NT2/D1 (cell line): ENCODE measurements at regions not wholly inside any gene's neighbourhood (a gene's known extent, or its start where the extent isn't known, plus 50 kb on each side); places are given as distances from the start of the nearest gene placed in this dataset.

Experiments used
- DNase-seq: peaks from one replicate; pipeline ENCODE4 v3.0.0-alpha.2; 2011; ENCODE audit warnings: low read depth, low spot score
- H3K27me3 ChIP-seq: 2 replicates; pipeline ENCODE4 v1.6.0; 2011; ENCODE audit warnings: mild to moderate bottlenecking; ENCODE audit not compliant: insufficient read length, insufficient read depth
- H3K36me3 ChIP-seq: 2 replicates; pipeline ENCODE4 v1.6.1; 2011; ENCODE audit warnings: mild to moderate bottlenecking, low read length, mixed read lengths; ENCODE audit not compliant: insufficient read depth, insufficient read length
- H3K4me1 ChIP-seq: 2 replicates; pipeline ENCODE4 v1.5.1; 2011; ENCODE audit not compliant: insufficient read depth, insufficient read length
- H3K4me3 ChIP-seq: 2 replicates; pipeline ENCODE4 v1.5.1; 2011; ENCODE audit warnings: low read depth; ENCODE audit not compliant: insufficient read length
- H3K9ac ChIP-seq: 2 replicates; pipeline ENCODE4 v1.6.0; 2011; ENCODE audit warnings: low read depth; ENCODE audit not compliant: insufficient read length
- H3K9me3 ChIP-seq: 2 replicates; pipeline ENCODE4 v1.5.1; 2011; ENCODE audit warnings: mild to moderate bottlenecking, low read length; ENCODE audit not compliant: insufficient read depth
- SUZ12 ChIP-seq: IDR thresholded peaks from 2 replicates; pipeline ENCODE4 v1.6.1; 2011; ENCODE audit not compliant: insufficient read length, insufficient read depth; ENCODE audit errors: extremely low read depth
- YY1 ChIP-seq: IDR thresholded peaks from 2 replicates; pipeline ENCODE4 v1.6.1; 2011; ENCODE audit not compliant: insufficient read length, insufficient read depth
- ZNF274 ChIP-seq: IDR thresholded peaks from 2 replicates; pipeline ENCODE4 v1.6.1; 2011; ENCODE audit warnings: mild to moderate bottlenecking, low read depth, low read length

GRCh38 chr20:56793916-56794315 is 164.8 kb downstream of the TFAP2C start:
- H3K9ac ChIP-seq, result no peak overlapping the region
- no peak overlapping the region for H3K4me3 ChIP-seq
- peaks cover 3% of the 10 kb centered on the region for H3K4me1 ChIP-seq
- peaks cover 14% of the 10 kb centered on the region; the same call in 1 of the 2 replicates for H3K9me3 ChIP-seq
- no peaks in the 10 kb centered on the region for H3K27me3 ChIP-seq
- TF ChIP-seq SUZ12, result no peak
- TF ChIP-seq YY1, result no peak
- TF ChIP-seq ZNF274, result no peak
- no peak for DNase-seq
- H3K36me3 ChIP-seq, result no peaks in the 10 kb centered on the region

DNA sequence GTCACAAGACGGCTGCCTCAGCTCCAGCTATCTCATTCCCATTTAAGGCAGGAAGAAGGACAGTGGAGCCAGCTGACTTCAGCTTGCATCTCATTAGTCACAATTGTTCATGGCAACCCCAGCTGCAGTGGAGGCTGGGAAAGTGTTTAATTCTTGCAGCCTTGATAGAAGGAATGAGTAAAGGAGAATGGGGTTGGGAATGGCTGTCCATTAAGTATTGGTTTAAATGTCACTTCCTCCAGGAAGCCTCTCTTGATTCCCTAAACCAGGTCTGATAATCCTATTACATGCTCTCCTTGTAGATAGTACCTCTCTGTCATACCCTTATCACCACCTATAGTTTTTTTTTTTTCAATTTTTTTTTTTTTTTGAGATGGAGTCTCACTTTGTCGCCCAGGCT is 166.4 kb downstream of the TFAP2C start:
- Histone ChIP-seq H3K9me3 (peaks cover 22% of the 10 kb centered on the region; the same call in 1 of the 2 replicates), H3K36me3 (no peaks in the 10 kb centered on the region), H3K27me3 (no peaks in the 10 kb centered on the region), H3K4me1 (peaks cover 2% of the 10 kb centered on the region), H3K4me3 (no peak overlapping the region), H3K9ac (no peak overlapping the region)
- DNase-seq, result no peak
- TF ChIP-seq SUZ12 (no peak), YY1 (no peak), ZNF274 (no peak)

GRCh38 chr20:56796345-56796744 is 167.2 kb downstream of the TFAP2C start:
- Histone ChIP-seq H3K4me1 (peaks cover 2% of the 10 kb centered on the region), H3K9me3 (peaks cover 22% of the 10 kb centered on the region; the same call in 1 of the 2 replicates), H3K4me3 (no peak overlapping the region), H3K36me3 (no peaks in the 10 kb centered on the region), H3K9ac (no peak overlapping the region), H3K27me3 (no peaks in the 10 kb centered on the region)
- TF ChIP-seq YY1 (no peak), ZNF274 (no peak), SUZ12 (no peak)
- no peak for DNase-seq

- Histone ChIP-seq H3K9me3 (peaks cover 22% of the 10 kb centered on the region; the same call in 1 of the 2 replicates), H3K36me3 (no peaks in the 10 kb centered on the region), H3K27me3 (no peaks in the 10 kb centered on the region), H3K9ac (no peak overlapping the region), H3K4me3 (no peak overlapping the region), H3K4me1 (peaks cover 4% of the 10 kb centered on the region)
- no peak for DNase-seq
- no peak for TF ChIP-seq ZNF274
- TF ChIP-seq YY1, result no peak
- TF ChIP-seq SUZ12, result no peak
Measured at GRCh38 chr20:56797023-56797422, 167.9 kb downstream of the TFAP2C start.

DNA sequence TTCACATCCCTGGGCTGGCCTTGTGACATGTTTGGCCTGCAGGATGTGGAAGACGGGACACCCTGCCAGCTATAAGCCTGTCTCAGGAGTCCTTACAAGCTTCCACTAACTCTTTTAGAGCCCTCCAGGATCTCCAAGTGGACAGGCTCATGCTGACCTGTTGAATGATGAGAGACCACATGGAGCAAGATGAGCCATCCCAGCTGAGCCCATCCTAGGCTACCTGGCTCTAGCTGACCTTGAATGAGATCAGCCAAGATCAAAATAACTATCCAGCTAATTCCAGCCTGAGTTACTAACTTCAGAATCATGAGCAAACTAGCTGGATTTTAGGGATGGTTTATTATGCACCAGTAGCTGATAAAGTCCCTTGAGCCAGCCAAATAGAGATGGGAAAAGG is 169.5 kb downstream of the TFAP2C start:
- peaks cover 22% of the 10 kb centered on the region; the same call in 1 of the 2 replicates for H3K9me3 ChIP-seq
- H3K36me3 ChIP-seq, result no peaks in the 10 kb centered on the region
- H3K27me3 ChIP-seq, result no peaks in the 10 kb centered on the region
- no peak overlapping the region for H3K4me3 ChIP-seq
- H3K4me1 ChIP-seq, result peaks cover 7% of the 10 kb centered on the region
- TF ChIP-seq ZNF274 (no peak), YY1 (no peak), SUZ12 (no peak)
- no peak for DNase-seq
- H3K9ac ChIP-seq, result no peak overlapping the region

GRCh38 chr20:56799187-56799586 is 170.1 kb downstream of the TFAP2C start:
- peaks cover 7% of the 10 kb centered on the region for H3K4me1 ChIP-seq
- no peaks in the 10 kb centered on the region for H3K27me3 ChIP-seq
- no peak for DNase-seq
- H3K36me3 ChIP-seq, result no peaks in the 10 kb centered on the region
- peaks cover 22% of the 10 kb centered on the region; the same call in 1 of the 2 replicates for H3K9me3 ChIP-seq
- no peak overlapping the region for H3K4me3 ChIP-seq
- TF ChIP-seq SUZ12 (no peak), ZNF274 (no peak), YY1 (no peak)
- H3K9ac ChIP-seq, result no peak overlapping the region

GRCh38 chr20:56800088-56800487 is 171.0 kb downstream of the TFAP2C start:
- H3K9ac ChIP-seq, result no peak overlapping the region
- peaks cover 14% of the 10 kb centered on the region for H3K4me1 ChIP-seq
- no peaks in the 10 kb centered on the region for H3K27me3 ChIP-seq
- TF ChIP-seq ZNF274 (no peak), SUZ12 (no peak), YY1 (no peak)
- DNase-seq, result no peak
- H3K9me3 ChIP-seq, result peaks cover 22% of the 10 kb centered on the region; the same call in 1 of the 2 replicates
- H3K36me3 ChIP-seq, result no peaks in the 10 kb centered on the region
- H3K4me3 ChIP-seq, result no peak overlapping the region

DNA sequence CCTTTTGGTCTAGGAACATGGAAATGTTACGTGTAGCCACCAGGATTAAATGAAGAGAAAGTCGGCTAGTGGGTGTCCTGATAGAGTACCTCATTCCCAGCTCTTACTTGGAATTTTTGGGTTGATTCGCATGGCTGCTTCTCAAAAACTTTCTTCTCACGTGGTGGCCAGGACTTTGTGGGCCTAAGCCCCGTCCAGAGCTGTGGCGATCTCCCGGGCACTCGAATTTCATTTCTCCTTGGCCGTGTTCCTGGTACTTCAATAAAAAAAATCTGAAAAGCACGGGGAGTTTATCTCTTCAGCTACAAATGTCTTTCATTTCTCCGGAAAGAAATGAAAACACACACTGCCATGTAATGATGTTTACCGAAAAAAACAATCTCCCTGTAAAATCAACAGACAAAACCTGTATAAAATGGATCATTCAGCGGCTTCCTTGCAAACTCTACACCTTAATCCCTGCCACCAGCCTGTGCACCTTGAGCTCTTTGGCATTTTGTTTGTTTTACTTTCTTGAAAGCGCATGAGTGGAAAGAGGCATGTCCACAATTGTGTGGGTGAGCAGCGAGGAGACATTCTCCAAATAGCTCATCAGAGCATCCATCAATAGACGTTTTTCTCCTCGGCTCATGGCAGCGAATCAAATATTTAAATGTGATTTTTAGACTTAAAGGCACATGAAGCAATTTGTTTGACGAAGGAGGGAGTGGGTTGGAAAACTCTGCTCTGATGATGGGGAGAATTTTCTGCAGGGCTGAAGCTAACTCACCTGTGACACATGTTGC is 173.1 kb downstream of the TFAP2C start:
- H3K27me3 ChIP-seq, result no peaks in the 10 kb centered on the region

More for the DNA sequence above, 173.1 kb downstream of the TFAP2C start:
- Histone ChIP-seq H3K9me3 (peaks cover 22% of the 10 kb centered on the region; the same call in 1 of the 2 replicates), H3K4me3 (no peak overlapping the region), H3K4me1 (peaks cover 21% of the 10 kb centered on the region), H3K36me3 (no peaks in the 10 kb centered on the region), H3K9ac (no peak overlapping the region)
- no peak for DNase-seq
- no peak for TF ChIP-seq YY1
- TF ChIP-seq ZNF274, result no peak
- TF ChIP-seq SUZ12, result no peak
